ENCODE measurements at regions not wholly inside any gene's neighbourhood (a gene's known extent, or its start where the extent isn't known, plus 50 kb on each side); places are given as distances from the start of the nearest gene placed in this dataset.

- CTCF ChIA-PET: no interaction called here
- TF ChIP-seq SIN3A (IDR thresholded peaks at IDR 0.05; ENCODE audit: borderline replicate concordance, insufficient read depth, low read depth, low read length) (no peak), REST (IDR thresholded peaks at IDR 0.05; ENCODE audit: insufficient read depth in 1 of 2, low read depth in 2 of 2, low read length in 1 of 2) (no peak), CTCF (IDR thresholded peaks at IDR 0.05) (no peak), TCF7L2 (IDR thresholded peaks at IDR 0.05; ENCODE audit: low read depth, low read length) (no peak), POLR2AphosphoS5 (IDR thresholded peaks at IDR 0.05; ENCODE audit: low read depth, low read length) (no peak)
Measured at GRCh38 chr14:37665951-37666350, 70.5 kb downstream of the TTC6 start.

GRCh38 chr14:37668646-37669045 is 73.2 kb downstream of the TTC6 start:
- Histone ChIP-seq H3K27me3 (ENCODE audit: control insufficient read depth, insufficient read depth, low read length) (no peaks in the 10 kb centered on the region), H3K36me3 (ENCODE audit: control insufficient read depth, insufficient read depth, low read length) (no peaks in the 10 kb centered on the region), H3K9me3 (ENCODE audit: control insufficient read depth, insufficient read depth, low read depth, low read length) (no peaks in the 10 kb centered on the region), H3K4me3 (ENCODE audit: low read depth in 2 of 2, low read length in 2 of 2) (no peak overlapping the region), H3K4me1 (ENCODE audit: control insufficient read depth, insufficient read depth, low read length) (no peaks in the 10 kb centered on the region), H3K27ac (ENCODE audit: low read length) (no peak overlapping the region)
- in situ Hi-C loops (cut with HindIII; ENCODE audit: low pct_unique_long_range_greater_than_20kb, low sequenced_read_pairs): no loop called here
- ChIA-PET POLR2A (no interaction called here), CTCF (no interaction called here)
- no TSS peak for BruUV-seq (replicated peaks)
- no peak for DNase-seq (ENCODE audit: low read depth, low spot score)
- intact Hi-C loops (cut with micrococcal nuclease; ENCODE audit: unreplicated experiment): no loop called here
- TF ChIP-seq REST (IDR thresholded peaks at IDR 0.05; ENCODE audit: insufficient read depth in 1 of 2, low read depth in 2 of 2, low read length in 1 of 2) (no peak), TCF7L2 (IDR thresholded peaks at IDR 0.05; ENCODE audit: low read depth, low read length) (no peak), CTCF (IDR thresholded peaks at IDR 0.05) (no peak), SIN3A (IDR thresholded peaks at IDR 0.05; ENCODE audit: borderline replicate concordance, insufficient read depth, low read depth, low read length) (no peak), POLR2AphosphoS5 (IDR thresholded peaks at IDR 0.05; ENCODE audit: low read depth, low read length) (no peak)
- ATAC-seq: no peak

More at GRCh38 chr14:37665951-37666350, 70.5 kb downstream of the TTC6 start:
- Histone ChIP-seq H3K27me3 (ENCODE audit: control insufficient read depth, insufficient read depth, low read length) (no peaks in the 10 kb centered on the region), H3K36me3 (ENCODE audit: control insufficient read depth, insufficient read depth, low read length) (no peaks in the 10 kb centered on the region), H3K4me1 (ENCODE audit: control insufficient read depth, insufficient read depth, low read length) (no peaks in the 10 kb centered on the region), H3K27ac (ENCODE audit: low read length) (no peak overlapping the region), H3K9me3 (ENCODE audit: control insufficient read depth, insufficient read depth, low read depth, low read length) (no peaks in the 10 kb centered on the region), H3K4me3 (ENCODE audit: low read depth in 2 of 2, low read length in 2 of 2) (no peak overlapping the region)
- BruUV-seq (replicated peaks): no TSS peak
- POLR2A ChIA-PET: no interaction called here
- in situ Hi-C loops (cut with HindIII; ENCODE audit: low pct_unique_long_range_greater_than_20kb, low sequenced_read_pairs) (no loop called here), intact Hi-C loops (cut with micrococcal nuclease; ENCODE audit: unreplicated experiment) (no loop called here)
- ATAC-seq: no peak
- DNase-seq (ENCODE audit: low read depth, low spot score): no peak
